GOT3 (cell line): ENCODE measurements at regions not wholly inside any gene's neighbourhood (a gene's known extent, or its start where the extent isn't known, plus 50 kb on each side); places are given as distances from the start of the nearest gene placed in this dataset.
"Not testable (repeated sequence)": the region's sequence is repeated elsewhere in the genome, so short reads cannot be mapped to it uniquely, and the experiment has no call there.

Source experiments
- DNase-seq: peaks from one replicate; lab custom pipeline; 2025; ENCODE audit warnings: mixed read lengths; lab: John Stamatoyannopoulos, UW

- DNase-seq = no peak
Observed at GRCh38 chr10:123221418-123221817, 67.2 kb downstream of the BUB3 start.

- DNase-seq = no peak
Observed at GRCh38 chr10:123222832-123223231, 68.6 kb downstream of the BUB3 start.

- no peak for DNase-seq
Observed at GRCh38 chr10:123227706-123228105, 73.5 kb downstream of the BUB3 start.

- no peak for DNase-seq
Observed at GRCh38 chr10:123229927-123230630, 75.9 kb downstream of the BUB3 start.

GRCh38 chr10:123232879-123233278 is 78.7 kb downstream of the BUB3 start:
- DNase-seq = not testable (repeated sequence)

GRCh38 chr10:123235014-123235413 is 80.8 kb downstream of the BUB3 start:
- not testable (repeated sequence) for DNase-seq

- no peak for DNase-seq
Observed at GRCh38 chr10:123236126-123236525, 81.9 kb downstream of the BUB3 start.

- DNase-seq = no peak
Observed at GRCh38 chr10:123240250-123240649, 86.0 kb downstream of the BUB3 start.

- DNase-seq = no peak
Observed at GRCh38 chr10:123240776-123241175, 86.6 kb downstream of the BUB3 start.

- no peak for DNase-seq
Observed at GRCh38 chr10:123241391-123242141, 87.4 kb downstream of the BUB3 start.

- no peak for DNase-seq
Observed at GRCh38 chr10:123244747-123245146, 90.5 kb downstream of the BUB3 start.

- DNase-seq = no peak
Observed at GRCh38 chr10:123245264-123245663, 91.1 kb downstream of the BUB3 start.

GRCh38 chr10:123249894-123250293 is 95.7 kb downstream of the BUB3 start:
- no peak for DNase-seq

GRCh38 chr10:123250640-123251039 is 96.4 kb downstream of the BUB3 start:
- no peak for DNase-seq

- DNase-seq = no peak
Observed at GRCh38 chr10:123252779-123253178, 98.6 kb downstream of the BUB3 start.

GRCh38 chr10:123254343-123254742 is 100.1 kb downstream of the BUB3 start:
- not testable (repeated sequence) for DNase-seq

GRCh38 chr10:123257904-123258456 is 103.8 kb downstream of the BUB3 start:
- DNase-seq = no peak

GRCh38 chr10:123259081-123259480 is 104.9 kb downstream of the BUB3 start:
- DNase-seq = no peak

- DNase-seq = no peak
Observed at GRCh38 chr10:123259791-123260190, 105.6 kb downstream of the BUB3 start.

GRCh38 chr10:123262456-123262855 is 108.3 kb downstream of the BUB3 start:
- DNase-seq = no peak

- DNase-seq = no peak
Observed at GRCh38 chr10:123266971-123267370, 112.8 kb downstream of the BUB3 start.

- no peak for DNase-seq
Observed at GRCh38 chr10:123269017-123269552, 114.9 kb downstream of the BUB3 start.

- no peak for DNase-seq
Observed at GRCh38 chr10:123269675-123270074, 115.5 kb downstream of the BUB3 start.
